Fibroblast of lung (primary cell): ENCODE measurements at regions not wholly inside any gene's neighbourhood (a gene's known extent, or its start where the extent isn't known, plus 50 kb on each side); places are given as distances from the start of the nearest gene placed in this dataset.

Experiments used
- DNase-seq, 2 donors: peaks; one replicate each; pipeline versions ENCODE4 v3.0.0 to v3.0.0-alpha.2; 2010; ENCODE audit warnings: low read depth in 2 of 2
- H2AFZ ChIP-seq: 2 replicates; pipeline ENCODE4 v1.5.1; 2012; ENCODE audit warnings: low read length, control low read depth, inconsistent platforms
- H3K27ac ChIP-seq: 2 replicates; pipeline ENCODE4 v1.5.1; 2011; ENCODE audit warnings: low read length, control low read depth; ENCODE audit not compliant: insufficient read depth
- H3K27me3 ChIP-seq: 2 replicates; pipeline ENCODE4 v1.5.1; 2011; ENCODE audit warnings: mild to moderate bottlenecking, low read length; ENCODE audit not compliant: control insufficient read depth, insufficient read depth
- H3K36me3 ChIP-seq: 2 replicates; pipeline ENCODE4 v1.5.1; 2011; ENCODE audit warnings: low read length; ENCODE audit not compliant: control insufficient read depth, insufficient read depth
- H3K4me1 ChIP-seq: 2 replicates; pipeline ENCODE4 v1.5.1; 2011; ENCODE audit warnings: low read length; ENCODE audit not compliant: control insufficient read depth, insufficient read depth; ENCODE audit errors: extremely low read depth
- H3K4me2 ChIP-seq: 2 replicates; pipeline ENCODE4 v1.5.1; 2011; ENCODE audit warnings: low read length, control low read depth; ENCODE audit not compliant: insufficient read depth; ENCODE audit errors: extremely low read depth
- H3K4me3 ChIP-seq, 4 experiments: fragments of 200-600 bp in 1 of 4; sonication (generic) in 1 of 4; replicated peaks in 1 of 4; 2 replicates each; pipeline ENCODE4 v1.5.1; 2011 to 2016; ENCODE audit warnings: low read length in 4 of 4, low read depth in 3 of 4, mild to moderate bottlenecking in 3 of 4, control low read depth in 2 of 4, inconsistent platforms in 1 of 4, mixed read lengths in 1 of 4; ENCODE audit not compliant: insufficient read depth in 1 of 4; ENCODE audit errors: control extremely low read depth in 1 of 4
- H3K79me2 ChIP-seq: 2 replicates; pipeline ENCODE4 v1.5.1; 2012; ENCODE audit warnings: mild to moderate bottlenecking, low read length, inconsistent platforms; ENCODE audit not compliant: control insufficient read depth, insufficient read depth
- H3K9ac ChIP-seq: 2 replicates; pipeline ENCODE4 v1.5.1; 2011; ENCODE audit warnings: mild to moderate bottlenecking, low read length, control low read depth; ENCODE audit not compliant: insufficient read depth
- H3K9me3 ChIP-seq: 2 replicates; pipeline ENCODE4 v1.5.1; 2012; ENCODE audit warnings: low read depth, low read length; ENCODE audit not compliant: control insufficient read depth, insufficient read depth
- H4K20me1 ChIP-seq: 2 replicates; pipeline ENCODE4 v1.5.1; 2011; ENCODE audit warnings: low read length; ENCODE audit not compliant: control insufficient read depth, insufficient read depth; ENCODE audit errors: extremely low read depth
- CTCF ChIP-seq, 2 donors: IDR thresholded peaks in 1 of 2; conservative IDR thresholded peaks in 1 of 2; 1 replicate in 1 of 2; 2 replicates in 1 of 2; pipeline ENCODE4 v1.5.1; 2011 to 2012; ENCODE audit warnings: low read length in 2 of 2, control low read depth in 1 of 2, inconsistent platforms in 1 of 2, low read depth in 1 of 2, mild to moderate bottlenecking in 1 of 2
- EZH2 ChIP-seq: IDR thresholded peaks from 2 replicates; pipeline ENCODE4 v1.5.1; 2012; ENCODE audit warnings: low read length, control low read depth, mild to moderate bottlenecking; ENCODE audit errors: missing control alignments

DNA sequence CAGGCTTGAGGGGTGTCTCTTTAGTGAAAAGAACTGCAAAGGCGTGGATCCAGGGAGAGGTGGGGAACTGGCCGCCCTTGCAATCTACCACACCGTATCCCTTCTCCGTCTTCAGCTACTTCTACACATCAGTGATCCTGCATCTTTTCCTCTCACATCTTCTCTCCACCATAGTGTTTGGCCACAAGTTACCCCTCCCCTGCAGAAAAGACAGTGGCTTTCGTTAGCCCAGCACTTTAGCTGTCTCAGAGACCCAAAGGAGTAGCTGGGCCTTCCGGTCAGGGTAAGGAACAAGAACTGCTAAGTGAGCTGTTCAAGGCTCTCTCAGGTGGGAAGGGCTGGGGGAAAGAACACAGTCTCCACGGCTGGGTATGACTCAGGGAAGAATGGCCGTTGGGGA, 158.4 kb downstream of the NDUFA12 start:
- Histone ChIP-seq H3K79me2 (no peaks in the 10 kb centered on the region), H3K27me3 (no peaks in the 10 kb centered on the region), H3K4me2 (no peak overlapping the region), H4K20me1 (no peaks in the 10 kb centered on the region), H3K9ac (no peak overlapping the region), H3K36me3 (no peaks in the 10 kb centered on the region), H2AFZ (no peak overlapping the region), H3K4me3 (no peak overlapping the region), H3K4me1 (no peaks in the 10 kb centered on the region), H3K9me3 (no peaks in the 10 kb centered on the region), H3K27ac (no peak overlapping the region)
- no peak for TF ChIP-seq EZH2
- no peak for DNase-seq

DNA sequence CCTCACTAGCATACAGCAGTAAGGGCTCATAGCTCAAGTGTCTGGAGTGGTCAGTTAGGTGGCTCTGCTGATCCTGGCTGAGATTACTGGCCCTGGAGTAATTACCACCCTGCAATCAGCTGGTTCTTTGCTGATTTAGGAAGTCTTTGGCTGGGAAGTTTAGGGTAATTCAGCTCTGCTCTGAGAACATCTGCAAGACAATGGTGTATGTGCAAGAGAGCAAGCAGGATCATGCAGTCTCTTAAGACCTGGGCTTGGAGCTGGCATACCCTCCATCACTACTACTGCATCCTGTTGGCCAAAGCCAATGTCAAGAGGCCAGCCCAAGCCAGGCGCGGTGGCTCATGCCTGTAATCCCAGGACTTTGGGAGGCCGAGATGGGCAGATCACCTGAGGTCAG, 159.0 kb downstream of the NDUFA12 start:
- no peaks in the 10 kb centered on the region for H3K79me2 ChIP-seq
- no peaks in the 10 kb centered on the region for H3K4me1 ChIP-seq
- no peaks in the 10 kb centered on the region for H3K9me3 ChIP-seq
- no peaks in the 10 kb centered on the region for H3K36me3 ChIP-seq
- no peak for DNase-seq
- no peak overlapping the region for H3K9ac ChIP-seq
- TF ChIP-seq CTCF (conservative IDR thresholded peaks at IDR 0.05 in 1 of 2, IDR thresholded peaks at IDR 0.05 in 1 of 2; ENCODE audit: low read depth in 1 of 2, low read length in 2 of 2): no peak
- no peak for TF ChIP-seq EZH2
- no peak overlapping the region for H3K4me3 ChIP-seq
- no peak overlapping the region for H3K27ac ChIP-seq
- no peak overlapping the region for H2AFZ ChIP-seq
- H3K27me3 ChIP-seq: no peaks in the 10 kb centered on the region
- H4K20me1 ChIP-seq: no peaks in the 10 kb centered on the region
- no peak overlapping the region for H3K4me2 ChIP-seq

GRCh38 chr12:94841904-94842610, 161.4 kb downstream of the NDUFA12 start:
- Histone ChIP-seq H3K4me3 (no peak overlapping the region), H3K4me2 (no peak overlapping the region), H3K79me2 (no peaks in the 10 kb centered on the region), H3K27me3 (no peaks in the 10 kb centered on the region), H3K9ac (no peak overlapping the region), H4K20me1 (no peaks in the 10 kb centered on the region), H3K4me1 (no peaks in the 10 kb centered on the region), H3K27ac (no peak overlapping the region), H3K36me3 (no peaks in the 10 kb centered on the region), H3K9me3 (no peaks in the 10 kb centered on the region), H2AFZ (no peak overlapping the region)
- no peak for TF ChIP-seq EZH2
- TF ChIP-seq CTCF (conservative IDR thresholded peaks at IDR 0.05 in 1 of 2, IDR thresholded peaks at IDR 0.05 in 1 of 2; ENCODE audit: low read depth in 1 of 2, low read length in 2 of 2): no peak
- no peak for DNase-seq
